ENCODE measurements at regions not wholly inside any gene's neighbourhood (a gene's known extent, or its start where the extent isn't known, plus 50 kb on each side); places are given as distances from the start of the nearest gene placed in this dataset.

- DNase-seq (ENCODE audit: low spot score): no peak
- in situ Hi-C loops (cut with MboI; ENCODE audit: low sequenced_read_pairs, unreplicated experiment): no loop called here
- TF ChIP-seq CTCF (IDR thresholded peaks at IDR 0.05; ENCODE audit: borderline replicate concordance, control extremely low read depth, extremely low read depth, insufficient read depth, missing control alignments): no peak
These were observed 122.6 kb downstream of the EDN3 start for GRCh38 chr20:59422872-59423544.

- DNase-seq (ENCODE audit: low spot score): no peak
- in situ Hi-C loops (cut with MboI; ENCODE audit: low sequenced_read_pairs, unreplicated experiment): no loop called here
- no peak for TF ChIP-seq CTCF (IDR thresholded peaks at IDR 0.05; ENCODE audit: borderline replicate concordance, control extremely low read depth, extremely low read depth, insufficient read depth, missing control alignments)
These were observed 124.6 kb downstream of the EDN3 start for GRCh38 chr20:59424976-59425375.

- in situ Hi-C loops (cut with MboI; ENCODE audit: low sequenced_read_pairs, unreplicated experiment): no loop called here
- DNase-seq (ENCODE audit: low spot score): no peak
- no peak for TF ChIP-seq CTCF (IDR thresholded peaks at IDR 0.05; ENCODE audit: borderline replicate concordance, control extremely low read depth, extremely low read depth, insufficient read depth, missing control alignments)
These were observed 125.2 kb downstream of the EDN3 start for GRCh38 chr20:59425572-59425971.

- in situ Hi-C loops (cut with MboI; ENCODE audit: low sequenced_read_pairs, unreplicated experiment): no loop called here
- no peak for TF ChIP-seq CTCF (IDR thresholded peaks at IDR 0.05; ENCODE audit: borderline replicate concordance, control extremely low read depth, extremely low read depth, insufficient read depth, missing control alignments)
- DNase-seq (ENCODE audit: low spot score): no peak
These were observed 127.6 kb downstream of the EDN3 start for GRCh38 chr20:59428006-59428405.

- DNase-seq (ENCODE audit: low spot score): no peak
- no peak for TF ChIP-seq CTCF (IDR thresholded peaks at IDR 0.05; ENCODE audit: borderline replicate concordance, control extremely low read depth, extremely low read depth, insufficient read depth, missing control alignments)
- in situ Hi-C loops (cut with MboI; ENCODE audit: low sequenced_read_pairs, unreplicated experiment): no loop called here
These were observed 128.2 kb downstream of the EDN3 start for GRCh38 chr20:59428441-59429205.

- DNase-seq (ENCODE audit: low spot score): no peak
- in situ Hi-C loops (cut with MboI; ENCODE audit: low sequenced_read_pairs, unreplicated experiment): no loop called here
- no peak for TF ChIP-seq CTCF (IDR thresholded peaks at IDR 0.05; ENCODE audit: borderline replicate concordance, control extremely low read depth, extremely low read depth, insufficient read depth, missing control alignments)
These were observed 129.0 kb downstream of the EDN3 start for GRCh38 chr20:59429396-59429795.
